ENCODE measurements at regions not wholly inside any gene's neighbourhood (a gene's known extent, or its start where the extent isn't known, plus 50 kb on each side); places are given as distances from the start of the nearest gene placed in this dataset.

DNA sequence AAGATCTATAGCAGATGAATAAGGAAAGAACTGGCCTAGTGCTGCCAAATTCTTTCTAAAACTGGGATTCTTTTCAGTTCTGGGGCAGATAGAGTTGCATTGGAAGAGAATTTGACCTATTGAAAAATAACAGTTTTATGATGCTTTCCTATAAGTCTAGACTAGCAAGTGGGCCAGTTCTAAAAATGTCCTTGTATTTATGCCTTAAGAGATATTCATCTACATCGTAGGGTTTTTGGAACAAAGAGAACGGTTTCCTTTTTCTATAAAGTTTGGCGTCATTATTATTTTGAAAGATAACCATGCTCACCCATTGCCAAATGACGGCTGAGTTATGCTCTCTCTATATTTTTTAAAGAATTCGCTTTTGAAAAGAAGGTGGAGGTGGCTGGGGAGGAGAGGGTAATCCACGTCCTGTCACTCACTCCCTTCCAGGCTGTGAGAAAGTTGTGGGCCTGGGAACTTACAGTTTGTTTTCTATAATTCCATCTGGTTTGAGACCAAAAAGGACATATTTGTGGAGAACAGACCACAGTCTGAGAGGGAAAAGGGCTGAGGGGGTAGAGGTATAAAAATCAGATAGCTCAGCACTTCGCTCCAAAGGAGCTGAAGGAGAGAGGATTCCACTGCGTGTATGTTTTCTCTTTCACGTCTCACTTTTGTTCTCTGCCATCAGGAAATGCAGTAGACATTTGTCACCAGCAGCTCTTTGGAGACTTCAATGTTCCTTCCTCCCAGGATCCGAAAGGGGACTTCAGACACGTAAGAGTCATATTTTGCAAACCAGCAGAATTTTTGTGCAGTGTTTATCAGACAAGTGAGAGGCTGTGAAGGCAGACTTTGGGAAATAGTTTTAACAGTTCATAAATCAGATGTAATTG, 281.9 kb upstream of the FN1 start:
- DNase-seq (ENCODE audit: low read depth in 1 of 2, low spot score in 1 of 2) = peak in 1 of 2 donors; percentile 77
- H3K36me3 ChIP-seq = no peaks in the 10 kb centered on the region
- TF ChIP-seq, protein P1, sequence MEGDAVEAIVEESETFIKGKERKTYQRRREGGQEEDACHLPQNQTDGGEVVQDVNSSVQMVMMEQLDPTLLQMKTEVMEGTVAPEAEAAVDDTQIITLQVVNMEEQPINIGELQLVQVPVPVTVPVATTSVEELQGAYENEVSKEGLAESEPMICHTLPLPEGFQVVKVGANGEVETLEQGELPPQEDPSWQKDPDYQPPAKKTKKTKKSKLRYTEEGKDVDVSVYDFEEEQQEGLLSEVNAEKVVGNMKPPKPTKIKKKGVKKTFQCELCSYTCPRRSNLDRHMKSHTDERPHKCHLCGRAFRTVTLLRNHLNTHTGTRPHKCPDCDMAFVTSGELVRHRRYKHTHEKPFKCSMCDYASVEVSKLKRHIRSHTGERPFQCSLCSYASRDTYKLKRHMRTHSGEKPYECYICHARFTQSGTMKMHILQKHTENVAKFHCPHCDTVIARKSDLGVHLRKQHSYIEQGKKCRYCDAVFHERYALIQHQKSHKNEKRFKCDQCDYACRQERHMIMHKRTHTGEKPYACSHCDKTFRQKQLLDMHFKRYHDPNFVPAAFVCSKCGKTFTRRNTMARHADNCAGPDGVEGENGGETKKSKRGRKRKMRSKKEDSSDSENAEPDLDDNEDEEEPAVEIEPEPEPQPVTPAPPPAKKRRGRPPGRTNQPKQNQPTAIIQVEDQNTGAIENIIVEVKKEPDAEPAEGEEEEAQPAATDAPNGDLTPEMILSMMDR (IDR thresholded peaks at IDR 0.05; ENCODE audit: low read depth, low read length) = no peak
- no peak overlapping the region for H3K4me3 ChIP-seq
- H3K9me3 ChIP-seq (ENCODE audit: low read depth) = no peaks in the 10 kb centered on the region
- H3K27me3 ChIP-seq = no peaks in the 10 kb centered on the region
- peaks cover 6% of the 10 kb centered on the region for H3K4me1 ChIP-seq (ENCODE audit: low read depth)
- peak overlapping the region; percentile 27 for H3K27ac ChIP-seq

- H3K9me3 ChIP-seq (ENCODE audit: low read depth) = no peaks in the 10 kb centered on the region
- peaks cover 11% of the 10 kb centered on the region for H3K4me1 ChIP-seq (ENCODE audit: low read depth)
- H3K4me3 ChIP-seq = no peak overlapping the region
- H3K36me3 ChIP-seq = no peaks in the 10 kb centered on the region
- DNase-seq (ENCODE audit: low read depth in 1 of 2, low spot score in 1 of 2) = no peak
- H3K27ac ChIP-seq = no peak overlapping the region
- H3K27me3 ChIP-seq = no peaks in the 10 kb centered on the region
- TF ChIP-seq, protein P1 (IDR thresholded peaks at IDR 0.05; ENCODE audit: low read depth, low read length) = no peak
These were observed 281.1 kb upstream of the FN1 start for GRCh38 chr2:215716956-215717355.

GRCh38 chr2:215712871-215713790, 277.3 kb upstream of the FN1 start:
- no peaks in the 10 kb centered on the region for H3K36me3 ChIP-seq
- peak in 1 of 2 donors; percentile 95 for DNase-seq (ENCODE audit: low read depth in 1 of 2, low spot score in 1 of 2)
- H3K9me3 ChIP-seq (ENCODE audit: low read depth) = no peaks in the 10 kb centered on the region
- H3K27ac ChIP-seq = no peak overlapping the region
- no peaks in the 10 kb centered on the region for H3K27me3 ChIP-seq
- H3K4me1 ChIP-seq (ENCODE audit: low read depth) = peaks cover 18% of the 10 kb centered on the region
- TF ChIP-seq, protein P1 (IDR thresholded peaks at IDR 0.05; ENCODE audit: low read depth, low read length) = no peak
- H3K4me3 ChIP-seq = no peak overlapping the region

DNA sequence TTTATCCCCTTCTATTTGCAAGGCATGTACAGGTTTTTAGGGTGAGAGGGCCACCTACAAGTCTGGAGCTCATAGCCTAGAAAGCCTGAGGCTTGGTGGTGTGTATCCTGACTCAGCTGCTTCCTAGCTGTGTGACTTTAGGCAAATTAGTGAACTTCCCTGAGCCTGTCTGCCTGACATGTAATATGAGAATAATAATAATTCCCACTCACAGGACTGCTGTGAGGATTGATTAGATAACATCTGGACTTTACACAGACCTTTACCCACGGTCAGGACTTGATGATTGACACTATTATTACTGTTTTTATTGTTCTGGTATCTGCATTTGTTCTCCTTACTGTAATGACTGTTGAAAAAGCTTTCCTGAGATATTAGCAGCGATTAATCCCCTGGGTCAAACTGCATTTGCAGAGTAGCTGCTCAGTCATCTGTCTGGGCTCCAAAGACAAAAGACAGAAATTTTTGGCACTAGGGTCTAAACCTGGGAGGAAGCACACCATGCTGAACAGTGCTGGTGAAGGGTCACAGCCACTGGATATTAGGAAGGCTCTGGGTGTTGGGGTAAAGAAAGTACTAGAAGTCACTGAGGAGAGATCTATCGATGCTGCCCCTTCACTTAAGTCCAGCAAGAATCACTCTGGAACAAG, 276.5 kb upstream of the FN1 start:
- Histone ChIP-seq H3K9me3 (ENCODE audit: low read depth) (no peaks in the 10 kb centered on the region), H3K4me1 (ENCODE audit: low read depth) (peaks cover 21% of the 10 kb centered on the region), H3K4me3 (no peak overlapping the region), H3K27ac (peak overlapping the region; percentile 71), H3K27me3 (no peaks in the 10 kb centered on the region), H3K36me3 (no peaks in the 10 kb centered on the region)
- TF ChIP-seq, protein P1 (IDR thresholded peaks at IDR 0.05; ENCODE audit: low read depth, low read length) = no peak
- DNase-seq (ENCODE audit: low read depth in 1 of 2, low spot score in 1 of 2) = peak in 1 of 2 donors; percentile 48

GRCh38 chr2:215711471-215712034, 275.7 kb upstream of the FN1 start:
- TF ChIP-seq, protein P1 (IDR thresholded peaks at IDR 0.05; ENCODE audit: low read depth, low read length) = no peak
- peak; percentile 18 to 85 for DNase-seq (ENCODE audit: low read depth in 1 of 2, low spot score in 1 of 2)
- H3K36me3 ChIP-seq = no peaks in the 10 kb centered on the region
- H3K4me1 ChIP-seq (ENCODE audit: low read depth) = peaks cover 24% of the 10 kb centered on the region
- peak overlapping the region; percentile 71 for H3K27ac ChIP-seq
- H3K9me3 ChIP-seq (ENCODE audit: low read depth) = no peaks in the 10 kb centered on the region
- H3K27me3 ChIP-seq = no peaks in the 10 kb centered on the region
- no peak overlapping the region for H3K4me3 ChIP-seq
